GM04503 (cell line): ENCODE measurements at regions not wholly inside any gene's neighbourhood (a gene's known extent, or its start where the extent isn't known, plus 50 kb on each side); places are given as distances from the start of the nearest gene placed in this dataset.

Experiments
- DNase-seq: peaks from one replicate; pipeline ENCODE4 v3.0.0-alpha.2; 2012; ENCODE audit warnings: low read depth

DNA sequence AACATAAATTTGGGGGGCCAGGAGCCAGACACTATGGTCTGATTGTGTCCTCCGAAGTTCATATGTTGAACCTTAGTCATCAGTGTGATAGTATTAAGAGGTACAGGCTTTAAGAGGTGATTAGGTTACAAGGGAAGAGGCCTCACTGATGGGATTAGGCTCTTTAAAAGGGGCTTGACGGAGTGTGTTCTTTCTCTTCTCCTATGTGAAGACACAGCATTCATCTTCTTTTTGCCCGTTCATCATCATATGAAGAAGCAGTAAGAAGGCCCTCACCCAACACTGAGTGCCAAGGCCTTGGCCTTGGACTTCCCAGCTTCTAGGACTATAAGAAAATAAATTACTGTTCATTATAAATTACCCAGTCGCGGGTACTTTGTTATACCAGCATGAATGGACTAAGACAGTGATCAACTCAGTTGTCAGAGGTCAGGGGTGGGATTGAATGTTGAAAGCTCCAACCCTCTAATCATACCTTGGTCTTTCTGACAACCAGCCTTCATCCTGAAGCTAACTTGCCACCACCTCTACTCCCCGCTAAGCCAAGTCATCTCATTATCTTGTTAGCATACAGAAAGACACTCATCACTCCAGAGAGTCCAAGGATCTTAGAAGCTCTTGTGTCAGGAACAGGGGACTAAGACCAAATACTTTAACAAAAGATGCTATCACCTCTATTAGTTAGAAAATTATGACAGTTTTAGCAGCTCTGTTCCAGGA is 543.4 kb upstream of the DIPK2B start:
- DNase-seq, result no peak

- DNase-seq, result peak; percentile 54
Observed at GRCh38 chrX:45743081-45743533, 542.4 kb upstream of the DIPK2B start.

GRCh38 chrX:45740291-45740690 is 539.6 kb upstream of the DIPK2B start:
- no peak for DNase-seq

GRCh38 chrX:45735571-45735970 is 534.9 kb upstream of the DIPK2B start:
- no peak for DNase-seq

GRCh38 chrX:45731448-45731847 is 530.8 kb upstream of the DIPK2B start:
- DNase-seq, result no peak

- no peak for DNase-seq
Observed at GRCh38 chrX:45727761-45728160, 527.1 kb upstream of the DIPK2B start.

- no peak for DNase-seq
Observed at GRCh38 chrX:45722471-45722870, 521.8 kb upstream of the DIPK2B start.

- DNase-seq, result no peak
Observed at GRCh38 chrX:45719751-45720501, 519.2 kb upstream of the DIPK2B start.

GRCh38 chrX:45718676-45719075 is 518.0 kb upstream of the DIPK2B start:
- DNase-seq, result no peak

- DNase-seq, result no peak
Observed at GRCh38 chrX:45716750-45717149, 516.1 kb upstream of the DIPK2B start.

DNA sequence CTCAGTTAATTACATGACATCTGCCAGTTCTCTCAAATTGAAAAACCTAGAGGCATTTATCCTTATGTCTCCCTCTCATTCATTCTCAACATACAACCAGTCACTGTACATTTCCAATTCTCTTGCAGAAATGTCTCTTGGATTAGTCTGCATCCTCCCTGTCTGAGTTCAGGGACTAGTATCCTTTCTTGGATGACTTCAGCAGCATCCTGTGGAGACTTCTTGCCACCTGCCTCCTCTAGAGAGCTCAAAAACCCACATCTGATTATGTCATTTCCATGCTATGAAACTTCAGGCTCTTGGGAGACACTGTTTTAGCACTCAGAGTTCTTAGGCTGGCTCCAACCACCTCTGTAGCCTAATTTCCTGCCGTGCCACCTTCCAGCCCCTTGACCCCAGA is 515.1 kb upstream of the DIPK2B start:
- no peak for DNase-seq

DNA sequence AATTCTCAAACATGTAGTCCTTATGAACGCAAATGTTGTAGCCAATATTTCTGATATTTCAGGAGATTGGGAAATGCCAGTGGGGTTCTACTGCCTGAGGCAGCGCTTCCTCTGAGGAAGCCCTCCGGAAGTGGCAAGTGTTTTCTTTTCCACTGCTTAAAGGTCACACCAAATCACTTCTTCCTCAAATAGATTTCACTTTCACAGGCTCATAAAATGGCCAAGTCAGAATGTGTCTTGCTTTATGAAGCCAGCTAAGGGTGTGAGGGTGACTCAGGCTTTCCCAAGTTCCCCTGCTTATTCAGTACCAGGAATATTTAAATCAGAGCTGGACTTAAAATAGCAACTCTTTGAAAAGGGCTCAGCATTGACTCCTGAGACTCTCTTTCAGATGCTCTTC is 514.2 kb upstream of the DIPK2B start:
- peak; percentile 64 for DNase-seq

DNA sequence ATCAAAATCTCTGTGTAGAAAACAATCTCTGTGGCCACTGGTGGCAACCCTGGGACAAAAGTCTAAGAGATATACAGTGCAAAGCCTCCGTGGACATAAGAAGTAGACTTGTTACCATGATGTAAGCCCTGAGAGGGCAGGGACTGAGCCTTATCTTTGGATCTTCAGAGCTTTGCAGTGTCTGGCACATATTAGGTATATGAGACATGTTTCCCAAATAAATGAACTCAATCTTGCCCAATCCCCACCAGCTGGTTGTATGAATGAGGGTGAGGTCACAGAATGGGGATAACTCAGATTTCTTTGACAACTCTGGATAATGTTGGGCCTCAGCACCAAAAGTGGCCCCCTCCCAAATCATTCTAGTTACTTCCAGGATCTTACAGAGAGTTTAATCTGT is 511.4 kb upstream of the DIPK2B start:
- DNase-seq, result peak; percentile 59

GRCh38 chrX:45711231-45711630 is 510.6 kb upstream of the DIPK2B start:
- peak; percentile 82 for DNase-seq

GRCh38 chrX:45710081-45710801 is 509.6 kb upstream of the DIPK2B start:
- peak; percentile 99 for DNase-seq

- DNase-seq, result no peak
Observed at GRCh38 chrX:45709381-45709780, 508.7 kb upstream of the DIPK2B start.

GRCh38 chrX:45699158-45699557 is 498.5 kb upstream of the DIPK2B start:
- DNase-seq, result no peak

GRCh38 chrX:45697591-45697990 is 496.9 kb upstream of the DIPK2B start:
- DNase-seq, result peak; percentile 53

DNA sequence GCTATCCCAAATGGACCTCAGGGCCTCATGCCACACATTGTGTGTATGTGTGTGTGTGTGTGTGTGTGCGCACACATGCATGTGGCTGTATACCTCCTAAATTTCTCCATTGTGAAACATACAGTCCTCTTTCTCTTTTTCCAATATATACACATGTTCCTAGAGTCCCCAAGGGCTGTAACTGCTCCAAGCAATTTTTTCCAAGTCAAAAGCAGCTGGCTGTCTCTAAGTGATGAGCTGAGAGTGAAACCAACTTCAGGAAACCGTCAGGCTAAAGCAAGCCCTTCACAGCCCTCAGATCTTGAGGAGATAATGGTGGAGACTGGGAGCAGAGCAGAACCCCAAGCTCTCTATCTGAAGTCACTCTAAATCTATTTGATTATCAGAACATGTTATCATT is 496.1 kb upstream of the DIPK2B start:
- no peak for DNase-seq

- no peak for DNase-seq
Observed at GRCh38 chrX:45689971-45690370, 489.3 kb upstream of the DIPK2B start.

- DNase-seq, result no peak
Observed at GRCh38 chrX:45683914-45684313, 483.2 kb upstream of the DIPK2B start.

- no peak for DNase-seq
Observed at GRCh38 chrX:45681891-45682290, 481.2 kb upstream of the DIPK2B start.
